Stomach (tissue), 8 donors: ENCODE measurements at regions not wholly inside any gene's neighbourhood (a gene's known extent, or its start where the extent isn't known, plus 50 kb on each side); places are given as distances from the start of the nearest gene placed in this dataset.

Source experiments
- DNase-seq, 2 donors: peaks; one replicate each; pipeline versions ENCODE4 v3.0.0 to v3.0.0-alpha.2; 2013 to 2019
- H3K27ac ChIP-seq, 5 donors: fragments of 200-600 bp in 4 of 5; sonication (generic) in 4 of 5; one replicate each; pipeline ENCODE4 v1.5.1; 2013 to 2019; ENCODE audit warnings: mild to moderate bottlenecking in 1 of 5, moderate library complexity in 1 of 5
- H3K27me3 ChIP-seq, 3 donors: fragments of 200-600 bp; sonication (generic); one replicate each; pipeline ENCODE4 v1.5.1; 2017 to 2019; ENCODE audit warnings: mixed run types in 1 of 3
- H3K36me3 ChIP-seq, 4 donors: fragments of 200-600 bp; sonication (generic); 1 replicate in 3 of 4; 2 replicates in 1 of 4; pipeline ENCODE4 v1.5.1; 2016 to 2019
- H3K4me1 ChIP-seq, 4 donors: fragments of 200-600 bp; sonication (generic); one replicate each; pipeline ENCODE4 v1.5.1; 2016 to 2019
- H3K4me3 ChIP-seq, 4 donors: fragments of 200-600 bp; sonication (generic) in 3 of 4; one replicate each; pipeline ENCODE4 v1.5.1; 2016 to 2019; ENCODE audit warnings: mild to moderate bottlenecking in 1 of 4
- H3K9me3 ChIP-seq, 4 donors: fragments of 200-600 bp; sonication (generic); one replicate each; pipeline ENCODE4 v1.5.1; 2016 to 2019
- EP300 ChIP-seq: sonication (generic); formaldehyde crosslinking; IDR thresholded peaks from one replicate; pipeline ENCODE4 v1.6.1; 2017; ENCODE audit warnings: antibody characterized with exemption
- POLR2A ChIP-seq, 4 donors: fragments of 450-650 bp; IDR thresholded peaks; one replicate each; pipeline ENCODE4 v1.6.1; 2016; ENCODE audit warnings: antibody characterized with exemption in 4 of 4, control low read depth in 2 of 4, mild to moderate bottlenecking in 1 of 4, moderate library complexity in 1 of 4
- POLR2AphosphoS5 ChIP-seq, 3 donors: sonication (generic); formaldehyde crosslinking; IDR thresholded peaks; one replicate each; pipeline ENCODE4 v1.6.1; 2016; ENCODE audit warnings: antibody characterized with exemption in 3 of 3
- WGBS, 5 donors: extraction: QIAGEN DNeasy Blood & Tissue Kit in 3 of 5; methylation state at CpG; one replicate each; pipeline versions ENCODE4 v1.1.5 to v1.1.7; 2013 to 2018; 5-methylcytosine and 5-hydroxymethylcytosine counted together
- intact Hi-C: fragments of 100-400 bp; cut with DNase I; formaldehyde crosslinking; loops from one replicate; pipeline ENCODE4 v1.15.1; 2023; ENCODE audit warnings: low total_unique reads
- TF ChIP-seq, protein P1 (sequence below), 7 experiments: fragments of 450-650 bp in 4 of 7; fragments of 200-600 bp in 3 of 7; sonication (generic) in 3 of 7; IDR thresholded peaks; one replicate each; pipeline ENCODE4 v1.5.1; 2016 to 2019; ENCODE audit warnings: antibody characterized with exemption in 7 of 7, control low read depth in 2 of 7, mild to moderate bottlenecking in 1 of 7
- donor health status: healthy with polysubstance abuse.
- donor health status: Bipolar disorder and iron deficiency.
- donor health status: healthy.

DNA sequence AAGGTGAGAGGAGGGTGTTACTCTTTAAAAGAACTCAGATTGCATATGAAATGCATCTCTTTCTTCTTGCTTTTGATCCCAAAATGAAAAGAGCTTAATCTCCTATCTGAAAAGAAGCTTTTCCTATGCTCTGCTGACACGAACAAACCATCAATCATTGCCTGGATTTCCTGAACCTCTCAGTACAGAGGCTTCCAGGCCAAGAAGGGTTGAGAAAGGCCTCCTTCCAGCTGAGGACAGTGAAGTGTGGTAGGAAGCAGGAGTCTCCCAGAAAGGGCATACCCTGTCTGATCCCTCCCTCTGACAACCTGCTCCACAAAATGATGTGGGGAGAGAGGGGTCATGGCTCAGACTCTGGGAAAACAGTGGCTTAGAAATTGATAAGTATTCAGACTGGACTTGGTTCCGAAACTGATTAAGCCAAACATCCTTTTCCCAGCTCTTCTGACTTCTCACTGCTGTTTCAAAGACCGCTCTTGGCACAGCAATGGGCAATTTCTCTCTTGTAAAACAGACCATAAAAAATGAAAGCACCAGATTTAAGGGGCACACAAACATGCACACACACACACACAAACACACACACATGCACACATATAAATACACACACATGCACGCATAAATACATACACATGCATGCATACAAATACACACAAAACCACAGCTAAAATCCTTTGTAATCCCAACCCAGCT, 310.3 kb downstream of the SIPA1L2 start:
- Histone ChIP-seq H3K4me1 (no peaks in the 10 kb centered on the region), H3K27ac (no peak overlapping the region), H3K4me3 (no peak overlapping the region), H3K27me3 (no peaks in the 10 kb centered on the region), H3K36me3 (no peaks in the 10 kb centered on the region), H3K9me3 (peaks cover 0 to 6% (median 0%) of the 10 kb centered on the region in 4 donors)
- TF ChIP-seq, protein P1, sequence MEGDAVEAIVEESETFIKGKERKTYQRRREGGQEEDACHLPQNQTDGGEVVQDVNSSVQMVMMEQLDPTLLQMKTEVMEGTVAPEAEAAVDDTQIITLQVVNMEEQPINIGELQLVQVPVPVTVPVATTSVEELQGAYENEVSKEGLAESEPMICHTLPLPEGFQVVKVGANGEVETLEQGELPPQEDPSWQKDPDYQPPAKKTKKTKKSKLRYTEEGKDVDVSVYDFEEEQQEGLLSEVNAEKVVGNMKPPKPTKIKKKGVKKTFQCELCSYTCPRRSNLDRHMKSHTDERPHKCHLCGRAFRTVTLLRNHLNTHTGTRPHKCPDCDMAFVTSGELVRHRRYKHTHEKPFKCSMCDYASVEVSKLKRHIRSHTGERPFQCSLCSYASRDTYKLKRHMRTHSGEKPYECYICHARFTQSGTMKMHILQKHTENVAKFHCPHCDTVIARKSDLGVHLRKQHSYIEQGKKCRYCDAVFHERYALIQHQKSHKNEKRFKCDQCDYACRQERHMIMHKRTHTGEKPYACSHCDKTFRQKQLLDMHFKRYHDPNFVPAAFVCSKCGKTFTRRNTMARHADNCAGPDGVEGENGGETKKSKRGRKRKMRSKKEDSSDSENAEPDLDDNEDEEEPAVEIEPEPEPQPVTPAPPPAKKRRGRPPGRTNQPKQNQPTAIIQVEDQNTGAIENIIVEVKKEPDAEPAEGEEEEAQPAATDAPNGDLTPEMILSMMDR (IDR thresholded peaks at IDR 0.05): no peak
- TF ChIP-seq POLR2A (IDR thresholded peaks at IDR 0.05) (no peak), EP300 (no peak), POLR2AphosphoS5 (IDR thresholded peaks at IDR 0.05) (no peak)
- intact Hi-C loops: no loop called here
- 41 to 84% (median 65%) methylated on average over 4 of the region's 4 CpGs for WGBS, 5 donors
- DNase-seq: no peak

DNA sequence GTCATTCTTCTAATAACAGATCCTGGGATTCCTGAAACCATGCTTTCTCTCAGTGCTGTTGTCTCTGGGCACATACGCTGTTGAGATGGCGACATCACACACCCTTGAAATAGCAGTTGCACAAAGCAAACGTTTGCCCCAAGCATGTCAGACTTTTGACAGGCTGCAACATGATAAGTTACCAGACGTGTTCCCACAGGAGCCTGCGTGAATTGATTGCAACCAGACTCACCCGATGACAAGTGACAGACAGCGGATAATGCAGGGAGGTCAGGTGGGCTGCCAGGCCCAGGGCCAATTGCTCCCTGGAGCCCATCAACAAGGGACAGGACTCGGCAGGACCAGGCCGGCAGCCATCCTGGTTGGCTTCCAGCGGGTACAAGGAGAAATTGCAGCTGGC, 310.9 kb downstream of the SIPA1L2 start:
- TF ChIP-seq POLR2A (IDR thresholded peaks at IDR 0.05): no peak
- no peak for TF ChIP-seq POLR2AphosphoS5 (IDR thresholded peaks at IDR 0.05)
- 67 to 75% (median 70%) methylated on average over 9 to 10 of the region's 10 CpGs for WGBS, 5 donors
- H3K36me3 ChIP-seq: no peaks in the 10 kb centered on the region
- no peak overlapping the region for H3K4me3 ChIP-seq
- H3K27me3 ChIP-seq: no peaks in the 10 kb centered on the region
- DNase-seq: no peak
- no peaks in the 10 kb centered on the region for H3K4me1 ChIP-seq
- H3K27ac ChIP-seq: no peak overlapping the region
- intact Hi-C loops: no loop called here
- peaks cover 0 to 7% (median 0%) of the 10 kb centered on the region in 4 donors for H3K9me3 ChIP-seq

DNA sequence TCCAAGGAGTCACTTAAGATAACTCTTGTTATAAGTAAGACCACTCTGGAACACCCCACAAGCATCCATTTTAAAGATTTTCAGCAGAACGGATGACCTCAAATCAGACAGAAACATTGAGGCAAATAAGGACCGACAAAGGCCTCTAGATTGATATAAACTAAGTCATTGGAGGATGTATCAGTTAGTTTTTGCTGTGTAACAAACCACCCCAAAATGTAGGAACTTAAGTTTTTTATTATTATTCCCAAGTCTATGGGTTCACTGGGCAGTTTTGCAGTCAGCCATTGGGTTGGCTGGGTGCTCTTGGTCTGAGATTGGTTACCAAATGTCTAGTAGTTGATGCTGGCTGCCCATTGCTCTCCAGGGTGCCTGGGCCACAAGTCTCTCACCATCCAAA, 311.8 kb downstream of the SIPA1L2 start:
- Histone ChIP-seq H3K27me3 (no peaks in the 10 kb centered on the region), H3K4me3 (no peak overlapping the region), H3K27ac (no peak overlapping the region), H3K9me3 (peaks cover 0 to 16% (median 5%) of the 10 kb centered on the region in 4 donors), H3K4me1 (no peaks in the 10 kb centered on the region), H3K36me3 (no peaks in the 10 kb centered on the region)
- WGBS, 5 donors: 93 to 100% (median 96%) methylated on average over 2 of the region's 2 CpGs
- TF ChIP-seq EP300 (no peak), POLR2A (IDR thresholded peaks at IDR 0.05) (no peak), POLR2AphosphoS5 (IDR thresholded peaks at IDR 0.05) (no peak)
- TF ChIP-seq, protein P1 (IDR thresholded peaks at IDR 0.05): no peak
- intact Hi-C loops: no loop called here
- no peak for DNase-seq

DNA sequence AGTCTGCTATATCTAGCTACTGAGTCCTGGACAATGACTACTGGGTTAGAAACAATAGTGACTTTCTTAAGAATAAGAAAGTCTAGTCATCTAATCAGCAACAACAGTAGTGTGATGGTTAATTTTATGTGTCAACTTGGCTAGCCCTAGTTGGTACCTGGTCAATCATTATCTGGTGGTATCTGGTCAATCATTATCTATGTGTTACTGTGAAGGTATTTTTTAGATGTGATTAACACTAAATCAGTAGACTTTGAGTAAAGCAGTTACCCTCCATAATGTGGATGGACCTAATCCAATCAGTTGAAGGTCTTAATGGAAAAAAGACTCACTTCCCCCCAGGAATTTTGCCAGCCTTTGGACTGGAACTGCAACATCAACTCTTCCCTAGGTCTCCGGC, 312.6 kb downstream of the SIPA1L2 start:
- intact Hi-C loops: no loop called here
- WGBS, 5 donors: 94 to 100% (median 100%) methylated on average over 1 of the region's 1 CpG

More for the DNA sequence above, 312.6 kb downstream of the SIPA1L2 start:
- Histone ChIP-seq H3K4me1 (no peaks in the 10 kb centered on the region), H3K27ac (no peak overlapping the region), H3K36me3 (no peaks in the 10 kb centered on the region), H3K27me3 (no peaks in the 10 kb centered on the region), H3K4me3 (no peak overlapping the region), H3K9me3 (peaks cover 0 to 22% (median 7%) of the 10 kb centered on the region in 4 donors)
- TF ChIP-seq EP300 (no peak), POLR2A (IDR thresholded peaks at IDR 0.05) (no peak), POLR2AphosphoS5 (IDR thresholded peaks at IDR 0.05) (no peak)
- TF ChIP-seq, protein P1 (IDR thresholded peaks at IDR 0.05): no peak
- DNase-seq: no peak
